ENCODE measurements at regions not wholly inside any gene's neighbourhood (a gene's known extent, or its start where the extent isn't known, plus 50 kb on each side); places are given as distances from the start of the nearest gene placed in this dataset.
A peak's percentile ranks its signal among the peaks of the same experiment; 100 is the strongest.

- H3K27me3 Mint-ChIP-seq: no peaks in the 10 kb centered on the region
- no peak overlapping the region for H3K4me3 Mint-ChIP-seq
- ATAC-seq (replicated peaks) (peak in 1 of 2 donors; percentile 55), DNase-seq (no peak)
- peaks cover 5 to 7% of the 10 kb centered on the region in 2 donors for H3K9me3 Mint-ChIP-seq
- H3K27ac Mint-ChIP-seq: no peak overlapping the region
- H3K4me1 Mint-ChIP-seq: no peaks in the 10 kb centered on the region
- H3K36me3 Mint-ChIP-seq: no peaks in the 10 kb centered on the region
These were observed 2200.4 kb upstream of the C9orf72 start for GRCh38 chr9:29773676-29774075.

- DNase-seq (no peak), ATAC-seq (replicated peaks) (no peak)
- Mint-ChIP-seq H3K4me3 (no peak overlapping the region), H3K9me3 (peaks cover 5 to 7% of the 10 kb centered on the region in 2 donors), H3K27ac (no peak overlapping the region), H3K36me3 (no peaks in the 10 kb centered on the region), H3K4me1 (no peaks in the 10 kb centered on the region), H3K27me3 (no peaks in the 10 kb centered on the region)
These were observed 2202.2 kb upstream of the C9orf72 start for GRCh38 chr9:29775491-29775890.

- H3K9me3 Mint-ChIP-seq: peaks cover 4 to 7% of the 10 kb centered on the region in 2 donors
- no peak overlapping the region for H3K4me3 Mint-ChIP-seq
- ATAC-seq (replicated peaks): no peak
These were observed 2205.1 kb upstream of the C9orf72 start for GRCh38 chr9:29778281-29778849.

GRCh38 chr9:29793970-29794369, 2220.7 kb upstream of the C9orf72 start:
- H3K27me3 Mint-ChIP-seq: no peaks in the 10 kb centered on the region
- no peak overlapping the region for H3K4me3 Mint-ChIP-seq
- H3K9me3 Mint-ChIP-seq: no peaks in the 10 kb centered on the region
- H3K27ac Mint-ChIP-seq: no peak overlapping the region
- no peaks in the 10 kb centered on the region for H3K4me1 Mint-ChIP-seq
- no peaks in the 10 kb centered on the region for H3K36me3 Mint-ChIP-seq
- no peak for DNase-seq
- no peak for ATAC-seq (replicated peaks)

More at GRCh38 chr9:29778281-29778849, 2205.1 kb upstream of the C9orf72 start:
- H3K36me3 Mint-ChIP-seq: no peaks in the 10 kb centered on the region
- no peaks in the 10 kb centered on the region for H3K27me3 Mint-ChIP-seq
- H3K27ac Mint-ChIP-seq: no peak overlapping the region
- DNase-seq: no peak
- H3K4me1 Mint-ChIP-seq: no peaks in the 10 kb centered on the region

GRCh38 chr9:29796291-29796952, 2223.1 kb upstream of the C9orf72 start:
- Mint-ChIP-seq H3K36me3 (no peaks in the 10 kb centered on the region), H3K4me1 (no peaks in the 10 kb centered on the region), H3K9me3 (peaks cover 0 to under 1% of the 10 kb centered on the region in 2 donors), H3K4me3 (no peak overlapping the region), H3K27ac (no peak overlapping the region), H3K27me3 (no peaks in the 10 kb centered on the region)
- DNase-seq: no peak
- ATAC-seq (replicated peaks): no peak

- Mint-ChIP-seq H3K36me3 (no peaks in the 10 kb centered on the region), H3K27ac (no peak overlapping the region), H3K27me3 (no peaks in the 10 kb centered on the region), H3K9me3 (peaks cover 0 to 3% of the 10 kb centered on the region in 2 donors), H3K4me3 (no peak overlapping the region), H3K4me1 (no peaks in the 10 kb centered on the region)
- no peak for DNase-seq
- ATAC-seq (replicated peaks): no peak
These were observed 2225.3 kb upstream of the C9orf72 start for GRCh38 chr9:29798599-29798998.

- no peak for ATAC-seq (replicated peaks)
These were observed 2225.9 kb upstream of the C9orf72 start for GRCh38 chr9:29799227-29799626.

GRCh38 chr9:29800821-29801220, 2227.5 kb upstream of the C9orf72 start:
- Mint-ChIP-seq H3K27me3 (no peaks in the 10 kb centered on the region), H3K4me1 (no peaks in the 10 kb centered on the region), H3K27ac (no peak overlapping the region), H3K4me3 (no peak overlapping the region), H3K9me3 (peaks cover 0 to 3% of the 10 kb centered on the region in 2 donors), H3K36me3 (no peaks in the 10 kb centered on the region)
- no peak for DNase-seq
- no peak for ATAC-seq (replicated peaks)

More at GRCh38 chr9:29799227-29799626, 2225.9 kb upstream of the C9orf72 start:
- Mint-ChIP-seq H3K27ac (no peak overlapping the region), H3K4me1 (no peaks in the 10 kb centered on the region), H3K4me3 (no peak overlapping the region), H3K9me3 (peaks cover 0 to 3% of the 10 kb centered on the region in 2 donors), H3K27me3 (no peaks in the 10 kb centered on the region), H3K36me3 (no peaks in the 10 kb centered on the region)
- DNase-seq: no peak

GRCh38 chr9:29802454-29802853, 2229.2 kb upstream of the C9orf72 start:
- Mint-ChIP-seq H3K27me3 (no peaks in the 10 kb centered on the region), H3K36me3 (no peaks in the 10 kb centered on the region), H3K27ac (no peak overlapping the region), H3K4me3 (no peak overlapping the region), H3K4me1 (no peaks in the 10 kb centered on the region), H3K9me3 (peaks cover 0 to 4% of the 10 kb centered on the region in 2 donors)
- no peak for DNase-seq
- ATAC-seq (replicated peaks): no peak

GRCh38 chr9:29806937-29807618, 2233.8 kb upstream of the C9orf72 start:
- DNase-seq (no peak), ATAC-seq (replicated peaks) (no peak)
- Mint-ChIP-seq H3K27me3 (no peaks in the 10 kb centered on the region), H3K9me3 (peaks cover 6 to 8% of the 10 kb centered on the region in 2 donors), H3K27ac (no peak overlapping the region), H3K36me3 (no peaks in the 10 kb centered on the region), H3K4me3 (no peak overlapping the region), H3K4me1 (no peaks in the 10 kb centered on the region)

GRCh38 chr9:29816954-29817703, 2243.8 kb upstream of the C9orf72 start:
- H3K36me3 Mint-ChIP-seq: no peaks in the 10 kb centered on the region
- no peaks in the 10 kb centered on the region for H3K27me3 Mint-ChIP-seq
- no peak overlapping the region for H3K4me3 Mint-ChIP-seq
- H3K4me1 Mint-ChIP-seq: no peaks in the 10 kb centered on the region
- no peak overlapping the region for H3K27ac Mint-ChIP-seq
- no peak for DNase-seq
- no peak for ATAC-seq (replicated peaks)
- H3K9me3 Mint-ChIP-seq: peaks cover 13 to 29% of the 10 kb centered on the region in 2 donors

- Mint-ChIP-seq H3K36me3 (no peaks in the 10 kb centered on the region), H3K9me3 (peaks cover 18 to 30% of the 10 kb centered on the region in 2 donors), H3K4me1 (no peaks in the 10 kb centered on the region), H3K4me3 (no peak overlapping the region), H3K27me3 (no peaks in the 10 kb centered on the region), H3K27ac (no peak overlapping the region)
- ATAC-seq (replicated peaks) (no peak), DNase-seq (no peak)
These were observed 2249.2 kb upstream of the C9orf72 start for GRCh38 chr9:29822458-29822857.

- no peak overlapping the region for H3K27ac Mint-ChIP-seq
- H3K9me3 Mint-ChIP-seq: peaks cover 8 to 11% of the 10 kb centered on the region in 2 donors
- no peak for ATAC-seq (replicated peaks)
- no peak for DNase-seq
- H3K27me3 Mint-ChIP-seq: no peaks in the 10 kb centered on the region
- no peak overlapping the region for H3K4me3 Mint-ChIP-seq
- no peaks in the 10 kb centered on the region for H3K4me1 Mint-ChIP-seq
- no peaks in the 10 kb centered on the region for H3K36me3 Mint-ChIP-seq
These were observed 2253.1 kb upstream of the C9orf72 start for GRCh38 chr9:29826421-29826820.

GRCh38 chr9:29830821-29831220, 2257.5 kb upstream of the C9orf72 start:
- H3K4me3 Mint-ChIP-seq: no peak overlapping the region
- DNase-seq: no peak

More at GRCh38 chr9:29830821-29831220, 2257.5 kb upstream of the C9orf72 start:
- ATAC-seq (replicated peaks): no peak
- Mint-ChIP-seq H3K27ac (no peak overlapping the region), H3K27me3 (no peaks in the 10 kb centered on the region), H3K4me1 (no peaks in the 10 kb centered on the region), H3K36me3 (no peaks in the 10 kb centered on the region), H3K9me3 (peaks cover 8 to 11% of the 10 kb centered on the region in 2 donors)
